Right renal pelvis (tissue), 4 donors: ENCODE measurements at regions not wholly inside any gene's neighbourhood (a gene's known extent, or its start where the extent isn't known, plus 50 kb on each side); places are given as distances from the start of the nearest gene placed in this dataset.

Source experiments
- DNase-seq, 4 donors: peaks; one replicate each; pipeline ENCODE4 v3.0.0-alpha.2; 2013; ENCODE audit warnings: low read depth in 4 of 4, low spot score in 3 of 4, missing footprints in 1 of 4

DNA sequence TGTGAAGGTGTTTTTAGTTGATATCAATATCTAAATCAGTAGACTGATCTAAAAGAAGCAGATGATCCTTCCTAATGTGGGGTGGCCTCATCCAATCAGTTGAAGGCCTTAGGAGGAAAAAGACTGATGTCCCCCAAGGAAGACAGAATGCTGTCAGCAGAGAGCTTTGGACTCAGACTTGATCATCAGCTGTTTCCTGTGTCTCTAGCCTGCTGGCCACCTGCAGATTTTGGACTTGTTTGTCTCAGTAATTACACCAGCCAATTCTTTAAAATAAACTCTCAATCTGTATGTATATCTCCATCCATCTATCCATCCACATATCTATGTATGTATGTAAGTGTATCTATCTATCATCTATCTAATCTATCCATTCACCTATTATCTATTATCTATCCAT is 301.3 kb downstream of the LPIN1 start:
- no peak for DNase-seq

GRCh38 chr2:12048550-12048949 is 302.1 kb downstream of the LPIN1 start:
- DNase-seq: no peak

GRCh38 chr2:12050396-12050795 is 304.0 kb downstream of the LPIN1 start:
- DNase-seq: no peak

DNA sequence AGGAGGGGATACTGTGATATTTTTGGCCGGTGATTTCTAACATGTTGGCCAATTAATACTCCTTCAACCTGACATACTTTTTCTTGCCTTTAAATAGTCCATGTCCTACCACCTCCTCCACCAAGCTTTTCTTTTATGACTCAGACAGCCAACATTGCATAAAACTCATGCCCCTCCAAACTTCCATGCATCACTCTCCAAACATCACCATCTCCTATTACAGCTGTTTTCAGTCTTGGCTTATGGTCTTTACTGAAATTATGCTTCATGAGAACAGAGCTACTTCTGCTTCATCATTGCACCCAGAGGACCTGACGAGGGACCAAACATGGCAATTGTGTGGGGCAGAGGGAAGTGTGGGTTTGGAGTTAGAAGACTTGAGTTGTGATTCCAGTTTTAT is 305.4 kb downstream of the LPIN1 start:
- no peak for DNase-seq

GRCh38 chr2:12052796-12053195 is 306.4 kb downstream of the LPIN1 start:
- no peak for DNase-seq

GRCh38 chr2:12054956-12055618 is 308.7 kb downstream of the LPIN1 start:
- DNase-seq: no peak

GRCh38 chr2:12057436-12058166 is 311.2 kb downstream of the LPIN1 start:
- no peak for DNase-seq

DNA sequence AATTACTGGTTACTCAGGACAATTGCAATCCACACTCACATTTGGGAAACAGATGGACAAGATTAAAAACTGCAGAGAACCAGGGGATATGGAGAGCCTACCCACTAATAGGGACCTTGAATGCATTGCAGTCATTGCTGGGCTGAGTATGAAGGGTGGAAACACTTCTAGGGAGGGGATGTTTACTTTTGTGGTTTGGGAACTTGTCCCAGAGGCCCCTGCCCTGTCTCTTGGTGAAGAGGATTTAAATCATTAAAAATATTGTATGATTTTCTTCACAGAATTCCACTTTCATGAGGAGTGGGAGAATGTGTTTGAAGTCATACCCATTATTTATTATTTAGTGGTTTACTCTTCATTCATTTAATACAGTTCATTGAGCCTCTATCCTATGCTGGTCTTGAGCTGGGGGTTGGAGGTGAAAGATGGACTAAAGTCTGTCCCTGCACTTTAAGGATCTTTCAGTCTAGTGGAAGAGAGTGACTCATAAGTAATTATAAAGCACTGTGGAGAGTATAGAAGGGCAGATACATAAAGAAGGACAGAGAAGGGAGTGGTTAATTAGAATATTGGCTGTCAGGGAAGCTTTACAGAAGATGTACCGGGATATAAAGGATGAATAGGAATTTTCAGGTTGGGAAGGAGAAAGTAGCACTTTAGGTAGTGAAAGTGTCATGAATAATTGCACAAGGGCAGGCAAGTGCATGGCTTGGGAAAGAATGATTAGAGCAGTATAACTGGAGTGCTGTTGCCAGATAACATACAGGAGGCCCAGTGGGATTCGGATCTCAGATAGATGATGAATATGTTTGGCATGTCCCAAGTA is 313.4 kb downstream of the LPIN1 start:
- DNase-seq: no peak

DNA sequence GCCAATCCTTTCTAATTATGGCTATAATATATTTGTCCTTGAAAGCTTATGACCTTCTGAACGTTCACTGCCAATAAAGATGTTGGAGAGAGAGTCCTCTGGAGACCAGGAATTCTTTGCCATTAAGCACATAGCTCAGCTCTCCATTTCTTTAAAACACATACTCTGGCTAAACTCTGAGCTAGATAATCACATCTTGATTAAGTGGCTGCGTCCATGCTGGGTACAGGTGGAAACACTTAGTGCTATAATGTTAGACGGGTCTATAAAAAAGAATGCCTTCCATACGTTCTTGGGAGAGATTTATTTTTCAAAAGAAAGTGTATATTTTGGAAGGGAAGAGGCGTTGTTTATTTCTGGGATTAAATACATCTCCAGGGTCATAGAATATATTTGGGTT is 314.5 kb downstream of the LPIN1 start:
- DNase-seq: no peak

GRCh38 chr2:12061286-12062052 is 315.0 kb downstream of the LPIN1 start:
- no peak for DNase-seq

DNA sequence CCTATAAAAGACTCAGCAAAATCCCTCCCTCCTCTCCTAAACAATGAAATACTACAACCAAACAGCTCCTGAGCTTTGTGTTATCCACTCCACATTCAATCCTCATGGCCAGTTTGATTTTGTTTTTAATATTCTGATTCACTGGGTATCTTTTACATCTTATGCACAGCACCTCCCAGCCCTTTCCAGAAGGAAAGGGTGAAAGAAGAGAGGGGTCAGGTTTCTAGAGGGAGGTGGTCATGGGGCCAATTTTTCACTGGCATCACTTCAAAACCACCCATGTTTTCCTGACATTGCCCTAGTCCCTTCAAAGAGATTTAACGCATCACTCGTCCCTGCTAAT is 315.6 kb downstream of the LPIN1 start:
- no peak for DNase-seq

DNA sequence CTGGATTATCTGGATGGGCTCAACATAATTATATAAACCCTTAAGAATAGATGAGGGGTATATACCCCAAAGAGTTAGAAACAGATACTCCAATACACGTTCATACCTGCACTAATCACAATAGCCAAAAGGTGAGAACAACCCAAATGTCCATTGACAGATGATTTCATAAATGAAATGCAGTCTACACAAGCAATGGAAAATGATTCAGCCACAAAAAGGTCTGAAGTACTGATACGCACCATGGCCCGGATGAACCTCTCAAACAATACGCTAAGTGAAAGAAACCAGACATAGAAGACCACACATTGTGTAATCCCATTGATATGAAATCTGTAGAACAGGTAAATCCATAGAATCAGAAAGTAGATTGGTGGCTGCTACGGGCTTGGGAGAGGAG is 316.8 kb downstream of the LPIN1 start:
- DNase-seq: no peak

GRCh38 chr2:12064153-12064552 is 317.7 kb downstream of the LPIN1 start:
- DNase-seq: no peak

- no peak for DNase-seq
These were observed 319.7 kb downstream of the LPIN1 start for GRCh38 chr2:12066116-12066515.

DNA sequence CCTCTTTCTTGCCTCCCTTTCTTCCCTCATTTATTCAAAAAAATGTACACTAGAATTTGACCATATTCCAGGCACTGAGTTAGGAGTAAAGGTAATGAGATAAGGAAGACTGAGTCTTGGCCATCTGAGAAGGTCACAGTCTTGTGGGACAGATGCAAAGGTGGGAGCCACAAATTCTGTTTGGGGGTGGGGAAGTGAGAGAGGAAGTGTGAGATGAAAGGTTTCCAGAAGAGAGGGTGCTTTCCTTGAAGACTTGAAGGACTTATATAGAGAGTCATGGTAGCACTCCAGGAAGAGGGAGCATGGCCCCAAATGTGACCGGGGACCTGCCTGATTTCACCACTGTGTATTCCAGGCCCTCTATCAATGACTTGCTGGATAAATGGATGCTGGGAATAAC is 320.6 kb downstream of the LPIN1 start:
- no peak for DNase-seq

GRCh38 chr2:12068796-12069538 is 322.5 kb downstream of the LPIN1 start:
- DNase-seq: no peak

DNA sequence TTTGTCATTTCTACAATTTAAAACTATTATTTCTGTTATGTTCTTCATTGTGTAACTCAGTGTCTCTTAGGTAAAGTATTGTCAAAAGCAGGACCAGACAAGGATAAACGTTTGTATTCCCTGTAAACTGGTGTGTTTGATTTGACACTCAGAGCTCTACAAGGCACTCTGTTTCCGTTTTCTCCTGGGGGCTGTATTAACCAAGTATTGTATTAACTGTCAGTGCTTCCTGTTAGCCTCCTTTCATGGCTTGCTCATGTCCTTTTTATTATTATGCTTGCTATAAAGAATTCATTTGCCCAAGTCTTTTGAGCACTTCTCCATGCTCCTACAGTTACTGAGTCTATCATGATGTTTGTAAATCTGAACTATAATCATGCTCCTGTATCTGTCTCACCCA is 323.7 kb downstream of the LPIN1 start:
- no peak for DNase-seq

- no peak for DNase-seq
These were observed 324.1 kb downstream of the LPIN1 start for GRCh38 chr2:12070581-12070980.

DNA sequence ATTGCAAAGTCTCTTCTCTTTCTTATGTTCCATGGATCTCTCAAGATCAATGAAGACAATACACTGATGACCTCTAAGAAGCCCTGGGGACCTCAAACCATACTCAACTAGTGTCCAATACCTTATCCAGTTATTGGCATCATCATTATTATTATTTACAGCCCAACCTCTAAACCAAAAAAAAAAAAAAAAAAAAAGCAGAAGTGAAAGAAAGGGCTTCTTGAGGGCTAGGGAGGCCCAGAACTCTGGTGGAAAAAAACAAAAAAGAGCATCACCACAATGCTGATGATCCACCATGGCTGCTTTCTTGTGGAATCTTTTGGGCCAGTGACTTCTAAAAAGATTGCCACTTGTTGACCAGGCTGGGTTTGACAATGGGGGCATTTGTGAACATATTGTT is 324.9 kb downstream of the LPIN1 start:
- no peak for DNase-seq

DNA sequence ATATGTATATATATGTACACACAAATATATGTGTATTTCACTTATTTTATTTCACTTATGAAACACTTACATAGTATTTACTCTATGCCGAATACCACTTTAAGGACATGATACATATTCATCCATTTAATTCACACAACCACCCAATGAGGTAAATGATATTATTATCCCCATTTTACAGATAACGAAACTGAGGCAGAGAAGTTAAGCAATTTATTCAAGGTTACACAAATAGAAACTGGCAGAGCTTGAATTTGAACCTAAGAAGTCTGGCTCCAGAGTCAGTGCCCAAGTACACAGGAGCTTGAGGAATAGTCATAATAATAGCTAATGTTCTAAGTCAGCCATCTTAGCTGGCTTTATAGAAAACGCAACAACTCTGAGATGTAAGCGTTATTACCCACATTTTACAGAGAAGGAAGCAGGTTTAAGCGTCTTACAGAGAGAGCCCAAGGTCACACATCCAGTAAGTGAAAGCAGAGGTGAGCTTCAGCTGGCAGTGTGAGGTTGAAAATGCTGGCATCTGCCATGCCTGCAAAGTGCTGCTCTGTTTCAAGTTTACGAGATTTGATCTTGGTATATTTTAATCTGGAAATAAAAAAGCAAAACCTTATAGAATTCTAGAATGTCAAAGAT is 326.9 kb downstream of the LPIN1 start:
- no peak for DNase-seq
